K562 (cell line): ENCODE measurements at regions not wholly inside any gene's neighbourhood (a gene's known extent, or its start where the extent isn't known, plus 50 kb on each side); places are given as distances from the start of the nearest gene placed in this dataset.

Source experiments
- ATAC-seq: fragments of 200-7000 bp; cut with Tn5 transposase; 3 replicates; pipeline ENCODE4 v1.9.1; 2020; ENCODE audit warnings: moderate library complexity
- BruUV-seq: library from RNA; stranded (reverse); fragments of 400-500 nt; replicated peaks from 2 replicates; lab custom pipeline; 2021; lab: Mats Ljungman, UMichigan
- CTCF ChIA-PET: fragments of 300-600 bp; formaldehyde crosslinking; extraction: SDS; loops from one replicate; lab custom pipeline; 2021; ENCODE audit warnings: low intra/inter-chr PET ratio; lab: Yijun Ruan, JAX
- POLR2A ChIA-PET: fragments of 300-600, 350-650 bp; sonication (Branson Sonifier 250); formaldehyde crosslinking; extraction: SDS; loops from one replicate; lab custom pipeline; 2021; ENCODE audit warnings: antibody characterized with exemption, inconsistent platforms; lab: Yijun Ruan, JAX
- DNase-seq, 4 experiments: peaks; one replicate each; pipeline versions ENCODE4 v3.0.0 to v3.0.0-alpha.2; 2011 to 2018; ENCODE audit warnings: low spot score in 3 of 4, mixed read lengths in 3 of 4; ENCODE audit errors: extremely low read depth in 1 of 4
- FAIRE-seq: peaks from 2 replicates; lab custom pipeline; 2011; peaks lifted over from hg19 to GRCh38; lab: Jason Lieb, UNC
- H2AFZ ChIP-seq: 2 replicates; pipeline ENCODE4 v1.6.0; 2011; ENCODE audit warnings: low read depth, low read length, control low read depth, inconsistent platforms
- H3K27ac ChIP-seq: fragments of 200-600 bp; 3 replicates; pipeline ENCODE4 v1.8.0; 2011; ENCODE audit warnings: low read depth, mild to moderate bottlenecking, control low read depth, inconsistent platforms, low read length, moderate library complexity, mixed read lengths; ENCODE audit errors: extremely low read depth
- H3K27me3 ChIP-seq, 2 experiments: fragments of 300-600 bp in 1 of 2; 2 replicates in 1 of 2; 3 replicates in 1 of 2; pipeline versions ENCODE4 v1.6.0 to v1.8.0; 2011; ENCODE audit warnings: inconsistent platforms in 2 of 2, low read length in 2 of 2, mild to moderate bottlenecking in 1 of 2, mixed read lengths in 1 of 2, moderate library complexity in 1 of 2; ENCODE audit not compliant: control insufficient read depth in 2 of 2, insufficient read depth in 2 of 2
- H3K36me3 ChIP-seq: fragments of 300-600 bp; 3 replicates; pipeline ENCODE4 v1.8.0; 2011; ENCODE audit warnings: mild to moderate bottlenecking, low read length, inconsistent platforms; ENCODE audit not compliant: control insufficient read depth, insufficient read depth
- H3K4me1 ChIP-seq, 2 experiments: fragments of 200-600 bp in 1 of 2; replicated peaks in 1 of 2; 2 replicates in 1 of 2; 3 replicates in 1 of 2; pipeline versions ENCODE4 v1.5.1 to v1.8.0; 2011; ENCODE audit warnings: inconsistent platforms in 2 of 2, low read length in 2 of 2, mild to moderate bottlenecking in 1 of 2, mixed read lengths in 1 of 2, moderate library complexity in 1 of 2; ENCODE audit not compliant: control insufficient read depth in 2 of 2, insufficient read depth in 2 of 2
- H3K4me2 ChIP-seq: 2 replicates; pipeline ENCODE4 v1.6.1; 2011; ENCODE audit warnings: low read length, control low read depth, inconsistent platforms, mixed read lengths; ENCODE audit not compliant: insufficient read depth
- H3K4me3 ChIP-seq: fragments of 200-600 bp; sonication (generic), shearing (Covaris generic); 2 replicates; pipeline ENCODE4 v1.5.1; 2016; ENCODE audit warnings: control low read depth, inconsistent platforms
- H3K79me2 ChIP-seq: fragments of 200-600 bp; 3 replicates; pipeline ENCODE4 v1.8.0; 2011; ENCODE audit warnings: low read length, inconsistent platforms; ENCODE audit not compliant: control insufficient read depth, insufficient read depth
- H3K9ac ChIP-seq, 2 experiments: 2 replicates each; pipeline versions ENCODE4 v1.6.0 to v1.6.1; 2011; ENCODE audit warnings: low read depth in 2 of 2, low read length in 2 of 2, control low read depth in 1 of 2, inconsistent platforms in 1 of 2, mild to moderate bottlenecking in 1 of 2, mixed read lengths in 1 of 2; ENCODE audit not compliant: insufficient read depth in 1 of 2
- H3K9me1 ChIP-seq: one replicate; pipeline ENCODE4 v1.6.0; 2011; ENCODE audit warnings: inconsistent platforms, mild to moderate bottlenecking, low read length, moderate library complexity; ENCODE audit not compliant: control insufficient read depth, insufficient read depth
- H3K9me3 ChIP-seq: replicated peaks from 2 replicates; pipeline ENCODE4 v1.5.1; 2011; ENCODE audit warnings: low read depth, low read length, inconsistent platforms; ENCODE audit not compliant: control insufficient read depth, insufficient read depth
- H4K20me1 ChIP-seq: replicated peaks from 2 replicates; pipeline ENCODE4 v1.6.1; 2011; ENCODE audit warnings: low read length, inconsistent platforms, mixed read lengths; ENCODE audit not compliant: control insufficient read depth, insufficient read depth
- MNT ChIP-seq, 2 experiments: fragments of 450-650 bp; conservative IDR thresholded peaks; 2 replicates each; pipeline ENCODE4 v1.6.1; 2017; ENCODE audit warnings: mild to moderate bottlenecking in 2 of 2, moderate library complexity in 2 of 2
- MXI1 ChIP-seq: IDR thresholded peaks from 2 replicates; pipeline ENCODE4 v1.6.1; 2011; ENCODE audit warnings: low read depth, mild to moderate bottlenecking, improper control_type of control experiment, low read length
- NR0B1 ChIP-seq: fragments of 450-650 bp; IDR thresholded peaks from one replicate; pipeline ENCODE4 v1.6.1; 2018; ENCODE audit warnings: mild to moderate bottlenecking, moderate library complexity; ENCODE audit not compliant: partially characterized antibody
- PCBP2 ChIP-seq: fragments of 200-400 bp; formaldehyde crosslinking; IDR thresholded peaks from 2 replicates; pipeline ENCODE4 v1.6.1; 2018; ENCODE audit warnings: low read length, low read depth, mild to moderate bottlenecking, moderate library complexity; ENCODE audit not compliant: poor library complexity, severe bottlenecking
- RBM17 ChIP-seq: fragments of 200-400 bp; formaldehyde crosslinking; IDR thresholded peaks from 2 replicates; pipeline ENCODE4 v1.6.1; 2017; ENCODE audit warnings: low read depth, mild to moderate bottlenecking, low read length, borderline replicate concordance
- SPI1 ChIP-seq: IDR thresholded peaks from 2 replicates; pipeline ENCODE4 v1.6.1; 2011; ENCODE audit warnings: low read depth, low read length, control low read depth, borderline replicate concordance
- TSC22D4 ChIP-seq: fragments of 450-650 bp; IDR thresholded peaks from 2 replicates; pipeline ENCODE4 v1.6.1; 2016; ENCODE audit warnings: missing genetic modification characterization, missing biosample characterization, control low read depth
- VEZF1 ChIP-seq: fragments of 200-800 bp; sonication (Bioruptor generic); IDR thresholded peaks from 2 replicates; pipeline ENCODE4 v1.6.1; 2017; ENCODE audit warnings: missing genetic modification characterization, missing compliant biosample characterization
- WGBS: fragments of 100-300 bp; shearing (Covaris generic); methylation state at CpG from one replicate; pipeline ENCODE4 v1.1.6; 2016; ENCODE audit warnings: low coverage, mixed read lengths; ENCODE audit not compliant: insufficient coverage; ENCODE audit errors: missing lambda C conversion rate; 5-methylcytosine and 5-hydroxymethylcytosine counted together
- in situ Hi-C: fragments of 300-500 bp; cut with MboI; formaldehyde crosslinking; loops from 4 replicates; pipeline ENCODE4 v1.15.0; 2018; ENCODE audit warnings: inconsistent platforms, mixed read lengths
- intact Hi-C: fragments of 100-400 bp; cut with micrococcal nuclease; formaldehyde crosslinking; loops from 2 replicates; pipeline ENCODE4 v1.14.2; 2022
- TF ChIP-seq, protein P1 (sequence below): sonication (generic); formaldehyde crosslinking; IDR thresholded peaks from 2 replicates; pipeline ENCODE4 v1.5.0; 2020; ENCODE audit warnings: missing genetic modification reagents
- TF ChIP-seq, protein P2 (sequence below): fragments of 200-800 bp; sonication (Bioruptor generic); IDR thresholded peaks from 2 replicates; pipeline ENCODE4 v1.6.1; 2016; ENCODE audit warnings: missing genetic modification characterization, missing compliant biosample characterization

DNA sequence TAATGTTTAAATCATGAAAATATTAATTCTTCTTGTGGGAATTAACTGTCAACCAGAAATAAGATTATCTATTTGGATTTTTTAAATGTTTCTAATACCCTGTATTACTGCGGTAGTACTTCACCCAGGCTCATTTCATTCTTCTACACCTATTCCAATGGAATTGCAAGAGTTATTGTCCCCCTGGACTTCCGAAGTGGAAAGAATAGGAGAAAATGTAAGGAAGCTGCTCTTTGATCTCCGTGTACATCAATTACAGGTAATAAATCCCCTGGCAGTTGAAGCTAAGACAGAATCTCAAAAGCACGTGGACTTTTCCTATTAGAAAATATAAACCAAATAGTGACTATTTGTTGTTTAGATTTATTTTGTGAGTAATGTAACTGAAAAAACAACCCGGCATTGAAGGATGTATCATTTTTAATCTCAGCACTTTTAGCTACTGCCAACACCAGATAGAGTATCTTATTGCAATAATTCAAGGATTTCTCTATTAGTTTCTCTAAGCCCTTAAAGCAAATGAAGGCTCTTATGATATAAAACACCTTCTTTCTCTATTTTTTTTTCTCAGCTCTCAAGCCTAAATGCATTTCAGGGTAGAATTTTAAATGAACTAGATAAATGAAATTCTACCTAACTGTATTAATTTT is 77.3 kb downstream of the MZT1 start:
- ATAC-seq (no peak), FAIRE-seq (no peak), DNase-seq (no peak)
- Histone ChIP-seq H3K79me2 (no peaks in the 10 kb centered on the region), H3K4me1 (no peaks in the 10 kb centered on the region), H3K9ac (no peak overlapping the region), H2AFZ (no peak overlapping the region), H3K9me3 (no peaks in the 10 kb centered on the region), H3K27me3 (no peaks in the 10 kb centered on the region), H3K4me2 (no peak overlapping the region), H3K4me3 (no peak overlapping the region), H3K36me3 (no peaks in the 10 kb centered on the region), H3K9me1 (no peaks in the 10 kb centered on the region), H4K20me1 (no peaks in the 10 kb centered on the region), H3K27ac (no peak overlapping the region)
- no TSS peak for BruUV-seq
- ChIA-PET POLR2A (no interaction called here), CTCF (no interaction called here)
- in situ Hi-C loops = no loop called here
- no peak for TF ChIP-seq NR0B1
- no peak for TF ChIP-seq PCBP2
- TF ChIP-seq SPI1 = no peak
- TF ChIP-seq MNT (conservative IDR thresholded peaks at IDR 0.05) = no peak
- TF ChIP-seq, protein P1, sequence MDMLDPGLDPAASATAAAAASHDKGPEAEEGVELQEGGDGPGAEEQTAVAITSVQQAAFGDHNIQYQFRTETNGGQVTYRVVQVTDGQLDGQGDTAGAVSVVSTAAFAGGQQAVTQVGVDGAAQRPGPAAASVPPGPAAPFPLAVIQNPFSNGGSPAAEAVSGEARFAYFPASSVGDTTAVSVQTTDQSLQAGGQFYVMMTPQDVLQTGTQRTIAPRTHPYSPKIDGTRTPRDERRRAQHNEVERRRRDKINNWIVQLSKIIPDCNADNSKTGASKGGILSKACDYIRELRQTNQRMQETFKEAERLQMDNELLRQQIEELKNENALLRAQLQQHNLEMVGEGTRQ (CRISPR knock-in tag) = no peak
- TF ChIP-seq VEZF1 (CRISPR knock-in tag) = no peak
- no peak for TF ChIP-seq RBM17
- TF ChIP-seq TSC22D4 (tag) = no peak
- TF ChIP-seq, protein P2, sequence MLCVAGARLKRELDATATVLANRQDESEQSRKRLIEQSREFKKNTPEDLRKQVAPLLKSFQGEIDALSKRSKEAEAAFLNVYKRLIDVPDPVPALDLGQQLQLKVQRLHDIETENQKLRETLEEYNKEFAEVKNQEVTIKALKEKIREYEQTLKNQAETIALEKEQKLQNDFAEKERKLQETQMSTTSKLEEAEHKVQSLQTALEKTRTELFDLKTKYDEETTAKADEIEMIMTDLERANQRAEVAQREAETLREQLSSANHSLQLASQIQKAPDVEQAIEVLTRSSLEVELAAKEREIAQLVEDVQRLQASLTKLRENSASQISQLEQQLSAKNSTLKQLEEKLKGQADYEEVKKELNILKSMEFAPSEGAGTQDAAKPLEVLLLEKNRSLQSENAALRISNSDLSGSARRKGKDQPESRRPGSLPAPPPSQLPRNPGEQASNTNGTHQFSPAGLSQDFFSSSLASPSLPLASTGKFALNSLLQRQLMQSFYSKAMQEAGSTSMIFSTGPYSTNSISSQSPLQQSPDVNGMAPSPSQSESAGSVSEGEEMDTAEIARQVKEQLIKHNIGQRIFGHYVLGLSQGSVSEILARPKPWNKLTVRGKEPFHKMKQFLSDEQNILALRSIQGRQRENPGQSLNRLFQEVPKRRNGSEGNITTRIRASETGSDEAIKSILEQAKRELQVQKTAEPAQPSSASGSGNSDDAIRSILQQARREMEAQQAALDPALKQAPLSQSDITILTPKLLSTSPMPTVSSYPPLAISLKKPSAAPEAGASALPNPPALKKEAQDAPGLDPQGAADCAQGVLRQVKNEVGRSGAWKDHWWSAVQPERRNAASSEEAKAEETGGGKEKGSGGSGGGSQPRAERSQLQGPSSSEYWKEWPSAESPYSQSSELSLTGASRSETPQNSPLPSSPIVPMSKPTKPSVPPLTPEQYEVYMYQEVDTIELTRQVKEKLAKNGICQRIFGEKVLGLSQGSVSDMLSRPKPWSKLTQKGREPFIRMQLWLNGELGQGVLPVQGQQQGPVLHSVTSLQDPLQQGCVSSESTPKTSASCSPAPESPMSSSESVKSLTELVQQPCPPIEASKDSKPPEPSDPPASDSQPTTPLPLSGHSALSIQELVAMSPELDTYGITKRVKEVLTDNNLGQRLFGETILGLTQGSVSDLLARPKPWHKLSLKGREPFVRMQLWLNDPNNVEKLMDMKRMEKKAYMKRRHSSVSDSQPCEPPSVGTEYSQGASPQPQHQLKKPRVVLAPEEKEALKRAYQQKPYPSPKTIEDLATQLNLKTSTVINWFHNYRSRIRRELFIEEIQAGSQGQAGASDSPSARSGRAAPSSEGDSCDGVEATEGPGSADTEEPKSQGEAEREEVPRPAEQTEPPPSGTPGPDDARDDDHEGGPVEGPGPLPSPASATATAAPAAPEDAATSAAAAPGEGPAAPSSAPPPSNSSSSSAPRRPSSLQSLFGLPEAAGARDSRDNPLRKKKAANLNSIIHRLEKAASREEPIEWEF (CRISPR knock-in tag) = no peak
- no peak for TF ChIP-seq MXI1
- intact Hi-C loops = no loop called here
- 3% methylated on average over 5 of the region's 5 CpGs for WGBS
